ENCODE measurements at regions not wholly inside any gene's neighbourhood (a gene's known extent, or its start where the extent isn't known, plus 50 kb on each side); places are given as distances from the start of the nearest gene placed in this dataset.

GRCh38 chr15:73001840-73002239 lies 50.4 kb upstream of the NEO1 start:
- DNase-seq, result no peak

- DNase-seq, result no peak
Observed at GRCh38 chr15:73000293-73000692, 52.0 kb upstream of the NEO1 start.

- no peak for DNase-seq
Observed at GRCh38 chr15:72999586-72999985, 52.7 kb upstream of the NEO1 start.

- no peak for DNase-seq
Observed at GRCh38 chr15:72998681-72999466, 53.4 kb upstream of the NEO1 start.

- DNase-seq, result no peak
Observed at GRCh38 chr15:72998226-72998625, 54.0 kb upstream of the NEO1 start.

- DNase-seq, result no peak
Observed at GRCh38 chr15:72995849-72996248, 56.4 kb upstream of the NEO1 start.

- peak; percentile 20 for DNase-seq
Observed at GRCh38 chr15:72994534-72995177, 57.6 kb upstream of the NEO1 start.

- DNase-seq, result no peak
Observed at GRCh38 chr15:72992841-72993252, 59.4 kb upstream of the NEO1 start.

- no peak for DNase-seq
Observed at GRCh38 chr15:72991026-72991425, 61.2 kb upstream of the NEO1 start.

- DNase-seq, result no peak
Observed at GRCh38 chr15:72983801-72984545, 68.3 kb upstream of the NEO1 start.

GRCh38 chr15:72982714-72983113 lies 69.5 kb upstream of the NEO1 start:
- DNase-seq, result no peak

GRCh38 chr15:72980661-72981060 lies 71.6 kb upstream of the NEO1 start:
- no peak for DNase-seq

GRCh38 chr15:72979791-72980190 lies 72.5 kb upstream of the NEO1 start:
- no peak for DNase-seq

GRCh38 chr15:72979308-72979707 lies 73.0 kb upstream of the NEO1 start:
- no peak for DNase-seq

- DNase-seq, result no peak
Observed at GRCh38 chr15:72978223-72978622, 74.0 kb upstream of the NEO1 start.

GRCh38 chr15:72972362-72972761 lies 79.9 kb upstream of the NEO1 start:
- DNase-seq, result no peak

GRCh38 chr15:72971766-72972165 lies 80.5 kb upstream of the NEO1 start:
- DNase-seq, result no peak

- DNase-seq, result no peak
Observed at GRCh38 chr15:72970933-72971760, 81.1 kb upstream of the NEO1 start.

GRCh38 chr15:72968531-72968922 lies 83.7 kb upstream of the NEO1 start:
- DNase-seq, result peak; percentile 0

GRCh38 chr15:72967811-72968530 lies 84.3 kb upstream of the NEO1 start:
- DNase-seq, result no peak

GRCh38 chr15:72967397-72967796 lies 84.9 kb upstream of the NEO1 start:
- DNase-seq, result no peak

- no peak for DNase-seq
Observed at GRCh38 chr15:72966641-72967040, 85.6 kb upstream of the NEO1 start.
